ENCODE measurements at regions not wholly inside any gene's neighbourhood (a gene's known extent, or its start where the extent isn't known, plus 50 kb on each side); places are given as distances from the start of the nearest gene placed in this dataset.
"Not testable (repeated sequence)": the region's sequence is repeated elsewhere in the genome, so short reads cannot be mapped to it uniquely, and the experiment has no call there.

DNA sequence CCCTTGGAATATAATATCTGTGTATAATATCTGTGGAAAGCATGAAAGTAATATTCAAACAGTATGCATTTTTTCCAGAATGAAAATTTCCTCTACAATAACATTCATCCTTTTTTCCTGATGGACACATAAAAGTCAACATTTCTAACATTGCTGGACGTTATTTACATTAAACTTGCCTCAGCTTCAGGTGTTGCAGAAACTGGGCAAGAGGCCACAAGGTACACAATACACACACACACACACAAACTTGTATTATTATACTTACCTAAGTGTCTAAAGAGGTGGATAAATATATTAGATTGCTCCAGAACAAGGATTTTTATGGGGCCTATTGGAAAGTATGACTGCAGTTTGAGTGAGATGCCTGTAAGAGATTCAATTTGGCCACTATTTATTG, 1460.2 kb downstream of the FOXD4L5 start:
- TF ChIP-seq, protein P1, sequence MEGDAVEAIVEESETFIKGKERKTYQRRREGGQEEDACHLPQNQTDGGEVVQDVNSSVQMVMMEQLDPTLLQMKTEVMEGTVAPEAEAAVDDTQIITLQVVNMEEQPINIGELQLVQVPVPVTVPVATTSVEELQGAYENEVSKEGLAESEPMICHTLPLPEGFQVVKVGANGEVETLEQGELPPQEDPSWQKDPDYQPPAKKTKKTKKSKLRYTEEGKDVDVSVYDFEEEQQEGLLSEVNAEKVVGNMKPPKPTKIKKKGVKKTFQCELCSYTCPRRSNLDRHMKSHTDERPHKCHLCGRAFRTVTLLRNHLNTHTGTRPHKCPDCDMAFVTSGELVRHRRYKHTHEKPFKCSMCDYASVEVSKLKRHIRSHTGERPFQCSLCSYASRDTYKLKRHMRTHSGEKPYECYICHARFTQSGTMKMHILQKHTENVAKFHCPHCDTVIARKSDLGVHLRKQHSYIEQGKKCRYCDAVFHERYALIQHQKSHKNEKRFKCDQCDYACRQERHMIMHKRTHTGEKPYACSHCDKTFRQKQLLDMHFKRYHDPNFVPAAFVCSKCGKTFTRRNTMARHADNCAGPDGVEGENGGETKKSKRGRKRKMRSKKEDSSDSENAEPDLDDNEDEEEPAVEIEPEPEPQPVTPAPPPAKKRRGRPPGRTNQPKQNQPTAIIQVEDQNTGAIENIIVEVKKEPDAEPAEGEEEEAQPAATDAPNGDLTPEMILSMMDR (IDR thresholded peaks at IDR 0.05) = not testable (repeated sequence)
- not testable (repeated sequence) for TF ChIP-seq POLR2A (IDR thresholded peaks at IDR 0.05)

All from thyroid gland (tissue), 4 donors.